Peyer's patch (tissue), 4 donors: ENCODE measurements at regions not wholly inside any gene's neighbourhood (a gene's known extent, or its start where the extent isn't known, plus 50 kb on each side); places are given as distances from the start of the nearest gene placed in this dataset.

Experiments used
- DNase-seq, 3 donors: peaks; one replicate each; pipeline ENCODE4 v3.0.0-alpha.2; 2017 to 2019
- H3K27ac ChIP-seq, 4 donors: fragments of 200-600 bp; sonication (generic); one replicate each; pipeline ENCODE4 v1.5.1; 2016 to 2019
- H3K27me3 ChIP-seq, 2 donors: fragments of 200-600 bp; sonication (generic); one replicate each; pipeline ENCODE4 v1.5.1; 2019
- H3K36me3 ChIP-seq, 3 donors: fragments of 200-600 bp; sonication (generic); one replicate each; pipeline ENCODE4 v1.5.1; 2016 to 2019
- H3K4me1 ChIP-seq, 4 donors: fragments of 200-600 bp; sonication (generic); one replicate each; pipeline ENCODE4 v1.5.1; 2016 to 2019
- H3K4me3 ChIP-seq, 4 donors: fragments of 200-600 bp; sonication (generic); 1 replicate in 3 of 4; 2 replicates in 1 of 4; pipeline ENCODE4 v1.5.1; 2016 to 2019; ENCODE audit warnings: mild to moderate bottlenecking in 1 of 4
- H3K9me3 ChIP-seq, 4 donors: fragments of 200-600 bp; sonication (generic); one replicate each; pipeline ENCODE4 v1.5.1; 2016 to 2019; ENCODE audit warnings: mild to moderate bottlenecking in 1 of 4
- POLR2A ChIP-seq, 2 donors: fragments of 450-650 bp; IDR thresholded peaks; one replicate each; pipeline ENCODE4 v1.5.1; 2017; ENCODE audit warnings: antibody characterized with exemption in 2 of 2, mild to moderate bottlenecking in 2 of 2, moderate library complexity in 2 of 2
- TF ChIP-seq, protein P1 (sequence below), 6 experiments: fragments of 450-650 bp in 4 of 6; fragments of 200-600 bp in 2 of 6; sonication (generic) in 1 of 6; IDR thresholded peaks; one replicate each; pipeline ENCODE4 v1.5.1; 2017 to 2019; ENCODE audit warnings: antibody characterized with exemption in 6 of 6, mild to moderate bottlenecking in 3 of 6, moderate library complexity in 1 of 6

DNA sequence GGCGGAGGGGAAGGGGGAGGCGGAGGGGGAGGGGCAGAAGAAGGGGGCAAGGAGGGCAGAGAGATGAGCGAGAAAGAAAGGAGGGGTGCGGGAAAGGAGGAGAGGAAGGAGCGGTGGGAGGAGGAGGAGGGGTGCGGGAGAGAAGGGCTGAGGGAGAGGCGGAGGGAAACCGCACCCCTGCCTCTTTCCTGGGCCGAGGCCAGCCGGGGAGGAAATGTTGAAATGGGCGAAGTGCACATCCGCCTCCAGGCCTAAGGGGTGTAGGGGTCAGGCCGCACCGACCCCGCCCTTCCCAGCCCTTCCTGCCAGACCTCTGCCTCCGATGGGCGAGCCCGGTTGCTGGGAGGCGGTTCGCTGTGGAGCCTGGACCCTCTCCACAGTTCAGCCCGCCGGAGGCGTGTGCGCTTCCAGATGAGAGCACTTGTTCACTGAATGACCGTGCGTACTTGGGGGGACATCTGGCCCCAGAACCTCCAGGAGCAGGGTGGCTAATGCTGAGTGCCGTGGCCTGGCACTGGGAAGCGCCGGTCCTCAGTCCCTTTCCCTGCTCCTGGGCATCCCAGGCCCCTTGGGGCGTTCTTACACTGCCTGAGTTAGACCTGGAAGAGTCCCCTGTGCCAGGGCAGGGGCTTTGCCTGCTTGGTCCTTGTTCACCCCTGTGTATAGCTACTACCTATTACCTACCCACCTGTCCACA is 110.3 kb upstream of the KLF13 start:
- TF ChIP-seq POLR2A (IDR thresholded peaks at IDR 0.05): peak; percentile 37 to 76
- TF ChIP-seq, protein P1, sequence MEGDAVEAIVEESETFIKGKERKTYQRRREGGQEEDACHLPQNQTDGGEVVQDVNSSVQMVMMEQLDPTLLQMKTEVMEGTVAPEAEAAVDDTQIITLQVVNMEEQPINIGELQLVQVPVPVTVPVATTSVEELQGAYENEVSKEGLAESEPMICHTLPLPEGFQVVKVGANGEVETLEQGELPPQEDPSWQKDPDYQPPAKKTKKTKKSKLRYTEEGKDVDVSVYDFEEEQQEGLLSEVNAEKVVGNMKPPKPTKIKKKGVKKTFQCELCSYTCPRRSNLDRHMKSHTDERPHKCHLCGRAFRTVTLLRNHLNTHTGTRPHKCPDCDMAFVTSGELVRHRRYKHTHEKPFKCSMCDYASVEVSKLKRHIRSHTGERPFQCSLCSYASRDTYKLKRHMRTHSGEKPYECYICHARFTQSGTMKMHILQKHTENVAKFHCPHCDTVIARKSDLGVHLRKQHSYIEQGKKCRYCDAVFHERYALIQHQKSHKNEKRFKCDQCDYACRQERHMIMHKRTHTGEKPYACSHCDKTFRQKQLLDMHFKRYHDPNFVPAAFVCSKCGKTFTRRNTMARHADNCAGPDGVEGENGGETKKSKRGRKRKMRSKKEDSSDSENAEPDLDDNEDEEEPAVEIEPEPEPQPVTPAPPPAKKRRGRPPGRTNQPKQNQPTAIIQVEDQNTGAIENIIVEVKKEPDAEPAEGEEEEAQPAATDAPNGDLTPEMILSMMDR (IDR thresholded peaks at IDR 0.05): peak in 1 of 6 experiments; percentile 15
- Histone ChIP-seq H3K27ac (peak overlapping the region; percentile 96 to 100 (median 98)), H3K36me3 (no peaks in the 10 kb centered on the region), H3K27me3 (no peaks in the 10 kb centered on the region), H3K4me3 (peak overlapping the region; percentile 69 to 84 (median 71)), H3K4me1 (peaks cover 8 to 12% (median 9%) of the 10 kb centered on the region in 4 donors), H3K9me3 (no peaks in the 10 kb centered on the region)
- DNase-seq: peak; percentile 75 to 96 (median 95)

DNA sequence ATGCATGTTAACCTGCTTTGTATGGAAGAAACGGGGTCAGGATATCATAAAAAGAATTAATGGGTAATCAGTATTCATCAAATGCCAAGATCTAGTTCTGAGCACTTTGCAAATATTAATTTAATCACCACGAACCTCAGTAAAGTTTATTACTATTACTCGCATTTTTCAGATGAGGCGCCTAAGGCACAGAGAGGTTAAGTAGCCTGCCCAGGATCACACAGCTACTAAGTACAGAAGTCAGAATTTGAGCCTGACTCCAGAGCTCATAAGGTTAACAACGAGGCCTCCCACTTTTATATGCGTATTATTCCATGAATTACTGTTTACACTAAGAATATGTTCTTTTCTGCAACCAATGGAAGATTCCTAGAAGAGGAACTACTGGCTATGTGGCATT is 109.6 kb upstream of the KLF13 start:
- Histone ChIP-seq H3K27ac (peak overlapping the region; percentile 96 to 100 (median 98)), H3K9me3 (no peaks in the 10 kb centered on the region), H3K27me3 (no peaks in the 10 kb centered on the region), H3K4me1 (peaks cover 8 to 12% (median 10%) of the 10 kb centered on the region in 4 donors), H3K36me3 (no peaks in the 10 kb centered on the region), H3K4me3 (peak overlapping the region in 2 of 4 donors; percentile 72 to 84)
- peak in 1 of 3 donors; percentile 7 for DNase-seq
- TF ChIP-seq POLR2A (IDR thresholded peaks at IDR 0.05): no peak
- TF ChIP-seq, protein P1 (IDR thresholded peaks at IDR 0.05): no peak

DNA sequence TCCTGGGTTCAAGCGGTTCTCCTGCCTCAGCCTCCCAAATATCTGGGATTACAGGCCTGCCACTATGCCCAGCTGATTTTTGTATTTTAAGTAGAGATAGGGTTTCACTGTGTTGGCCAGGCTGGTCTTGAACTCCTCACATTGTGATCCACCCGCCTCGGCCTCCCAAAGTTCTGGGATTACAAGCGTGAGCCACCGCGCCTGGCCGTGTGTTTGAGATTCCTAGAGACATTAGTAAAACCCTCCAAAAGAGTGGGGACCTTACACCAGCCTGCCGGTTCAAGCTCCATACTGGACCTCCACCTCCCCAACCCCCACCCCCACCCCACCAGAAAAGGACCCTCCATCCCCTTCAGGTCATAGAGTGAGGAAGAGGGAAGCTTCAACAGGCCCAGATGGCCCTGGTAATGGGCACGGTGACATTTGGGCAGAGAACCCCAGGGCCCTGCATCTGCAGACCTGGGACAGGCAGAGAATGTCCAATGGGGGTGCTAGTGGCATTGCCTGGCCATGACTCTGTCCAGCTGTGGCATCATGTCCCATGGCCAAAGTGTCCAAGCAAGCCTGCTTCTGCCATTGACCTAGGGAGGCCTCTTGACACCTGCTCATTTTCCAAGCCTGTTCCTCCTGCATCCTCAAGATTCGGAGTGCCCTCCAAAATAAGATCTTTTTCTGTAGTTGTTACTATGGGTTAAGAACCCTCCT is 108.9 kb upstream of the KLF13 start:
- Histone ChIP-seq H3K9me3 (no peaks in the 10 kb centered on the region), H3K4me3 (no peak overlapping the region), H3K27me3 (no peaks in the 10 kb centered on the region), H3K4me1 (peaks cover 8 to 15% (median 11%) of the 10 kb centered on the region in 4 donors), H3K36me3 (no peaks in the 10 kb centered on the region), H3K27ac (peak overlapping the region in 1 of 4 donors; percentile 13)
- peak in 1 of 3 donors; percentile 45 for DNase-seq
- no peak for TF ChIP-seq POLR2A (IDR thresholded peaks at IDR 0.05)
- TF ChIP-seq, protein P1 (IDR thresholded peaks at IDR 0.05): no peak

DNA sequence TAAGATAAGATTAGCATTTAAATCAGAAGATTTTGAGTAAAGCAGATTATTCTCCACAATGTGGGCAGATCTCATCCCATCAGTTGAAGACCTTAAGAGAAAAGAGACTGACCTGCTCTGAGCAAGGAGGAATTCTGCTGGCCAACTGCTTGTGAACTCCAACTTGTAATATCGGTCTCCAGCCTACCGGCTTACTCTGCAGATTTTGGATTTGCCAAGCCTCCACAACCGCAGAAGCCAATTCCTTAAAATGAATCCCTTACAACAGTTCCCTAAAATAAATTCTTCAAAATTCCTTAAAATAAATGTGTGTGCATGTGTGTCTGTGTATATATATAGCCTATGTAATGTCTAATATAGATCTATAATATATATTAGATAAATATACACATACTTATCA is 107.4 kb upstream of the KLF13 start:
- no peak overlapping the region for H3K27ac ChIP-seq
- no peak for DNase-seq
- no peak overlapping the region for H3K4me3 ChIP-seq
- no peaks in the 10 kb centered on the region for H3K36me3 ChIP-seq
- no peaks in the 10 kb centered on the region for H3K9me3 ChIP-seq
- peaks cover 8 to 22% (median 11%) of the 10 kb centered on the region in 4 donors for H3K4me1 ChIP-seq
- H3K27me3 ChIP-seq: no peaks in the 10 kb centered on the region
- TF ChIP-seq, protein P1 (IDR thresholded peaks at IDR 0.05): no peak
- TF ChIP-seq POLR2A (IDR thresholded peaks at IDR 0.05): no peak

DNA sequence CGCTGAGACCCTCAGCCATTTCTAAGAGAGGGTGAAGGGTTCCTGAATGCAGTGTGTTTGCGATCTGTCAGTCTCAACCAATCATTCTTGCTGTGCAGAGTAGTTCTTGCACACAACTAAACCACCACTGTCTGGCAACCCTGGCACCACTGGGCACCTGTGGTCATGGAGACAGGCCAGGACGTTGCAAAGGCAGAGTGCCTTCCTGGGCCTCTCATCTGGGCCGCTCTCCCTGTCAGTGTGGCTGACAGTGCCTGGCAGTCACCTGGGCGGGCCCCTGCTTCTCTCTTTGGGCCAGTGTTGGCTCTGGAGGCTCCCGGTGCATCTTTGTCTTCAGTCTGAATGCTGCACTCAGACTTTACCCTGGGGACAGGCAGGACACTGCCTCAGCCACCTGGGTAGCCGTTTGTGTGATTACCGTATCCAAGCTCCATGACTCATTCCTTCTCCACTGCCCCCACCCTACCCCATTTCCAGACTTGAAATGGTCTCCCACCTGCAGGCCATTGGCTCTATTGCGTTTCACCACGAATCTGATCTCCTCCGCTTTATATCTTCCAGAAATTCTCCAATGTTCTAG is 104.6 kb upstream of the KLF13 start:
- Histone ChIP-seq H3K4me3 (no peak overlapping the region), H3K36me3 (no peaks in the 10 kb centered on the region), H3K4me1 (peaks cover 0 to 14% (median under 1%) of the 10 kb centered on the region in 4 donors)

More for the DNA sequence above, 104.6 kb upstream of the KLF13 start:
- Histone ChIP-seq H3K27me3 (no peaks in the 10 kb centered on the region), H3K9me3 (no peaks in the 10 kb centered on the region), H3K27ac (peak overlapping the region in 1 of 4 donors; percentile 38)
- TF ChIP-seq POLR2A (IDR thresholded peaks at IDR 0.05): no peak
- TF ChIP-seq, protein P1 (IDR thresholded peaks at IDR 0.05): no peak
- DNase-seq: peak in 2 of 3 donors; percentile 63 to 64
